ELF-1 (cell line): ENCODE measurements at regions not wholly inside any gene's neighbourhood (a gene's known extent, or its start where the extent isn't known, plus 50 kb on each side); places are given as distances from the start of the nearest gene placed in this dataset.
"Not testable (repeated sequence)": the region's sequence is repeated elsewhere in the genome, so short reads cannot be mapped to it uniquely, and the experiment has no call there.

Experiments used
- DNase-seq: peaks from one replicate; pipeline ENCODE4 v3.0.0-alpha.2; 2016; ENCODE audit warnings: low read depth, low spot score

DNA sequence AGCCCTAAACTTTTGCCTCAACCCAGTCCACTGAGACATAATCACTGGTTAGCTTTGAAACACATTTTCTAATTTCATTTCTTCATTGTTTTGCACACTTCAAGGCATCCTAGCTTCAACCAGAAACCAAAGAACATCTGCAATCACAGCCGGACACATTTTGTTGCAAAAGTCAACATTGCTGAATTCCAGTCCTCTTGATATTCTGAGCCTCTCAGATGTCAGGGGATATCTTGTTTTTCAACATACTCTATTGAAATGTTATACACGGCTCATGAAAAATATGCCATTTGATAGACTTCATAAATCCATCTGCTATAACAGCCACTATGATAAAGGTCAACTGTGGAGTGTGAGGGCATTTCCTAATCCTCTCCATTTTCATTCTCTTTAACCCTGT, 241.6 kb upstream of the PUDP start:
- DNase-seq, result no peak

DNA sequence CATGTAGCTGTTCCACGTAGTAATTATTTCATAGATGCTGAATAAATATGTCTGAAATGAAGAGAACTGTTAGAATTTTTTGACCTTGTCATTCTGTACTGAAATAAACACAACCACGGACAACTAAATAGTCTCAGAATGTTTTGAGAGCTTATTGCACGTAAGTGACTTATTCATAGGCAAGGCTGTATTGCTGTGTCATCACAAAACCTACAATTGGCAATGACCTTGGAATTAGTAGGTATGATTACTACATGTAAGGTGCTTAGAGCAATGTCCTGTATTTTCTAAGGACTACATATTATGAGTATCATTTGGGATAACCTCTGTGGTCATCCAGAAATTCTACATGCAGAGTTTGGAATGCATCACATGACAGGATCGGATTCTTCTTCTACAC, 237.2 kb upstream of the PUDP start:
- DNase-seq, result no peak

DNA sequence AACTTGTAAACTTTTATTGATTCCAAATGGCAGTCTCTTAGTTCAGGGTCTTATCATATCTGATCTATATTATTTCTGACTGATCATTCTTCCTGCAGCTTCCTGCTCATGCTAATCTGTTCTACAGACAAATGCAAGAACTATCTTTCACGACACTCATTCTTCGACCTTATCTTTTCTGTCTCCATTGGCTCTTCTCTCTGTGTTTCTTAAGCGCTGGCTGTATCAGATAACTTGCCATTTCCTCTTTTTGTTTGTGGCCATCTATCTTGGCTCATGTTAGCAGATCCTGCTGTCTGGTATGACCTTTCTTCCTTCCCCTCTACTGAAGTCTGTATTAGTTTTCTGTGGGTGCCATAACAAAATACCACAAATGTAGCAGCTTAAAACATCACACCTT, 230.5 kb upstream of the PUDP start:
- DNase-seq, result no peak

DNA sequence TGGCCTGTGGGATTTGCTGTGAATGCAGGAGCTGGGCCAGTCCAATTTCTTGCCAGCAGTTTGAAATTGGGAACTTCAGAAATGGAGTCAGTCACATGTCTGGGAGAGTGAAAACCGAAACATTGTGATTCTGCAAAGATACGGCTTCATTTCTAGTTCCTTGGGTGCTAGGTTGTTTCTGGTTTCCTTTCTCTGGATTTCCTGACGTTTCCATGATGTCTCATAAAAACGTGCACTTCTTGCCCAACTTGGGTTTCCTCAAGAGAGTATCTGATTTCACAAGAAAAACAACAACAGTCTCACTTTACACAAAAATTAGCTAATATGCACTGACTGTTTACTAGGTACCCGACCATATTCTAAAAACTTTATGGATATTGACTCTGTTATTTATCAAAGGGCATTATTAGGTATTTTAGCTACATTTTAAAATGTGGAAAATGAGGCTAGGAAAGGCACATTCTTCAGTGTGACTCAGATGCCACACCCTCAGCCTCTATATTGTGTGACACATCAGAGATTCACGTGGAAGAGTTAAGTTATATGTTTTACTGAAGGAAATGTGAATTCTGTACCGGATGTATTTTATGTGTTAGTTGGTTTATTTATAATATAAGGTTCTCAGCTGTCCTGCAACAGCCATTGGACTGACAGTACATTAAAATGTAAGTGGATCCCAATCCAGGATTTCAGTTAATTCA, 225.0 kb upstream of the PUDP start:
- no peak for DNase-seq

DNA sequence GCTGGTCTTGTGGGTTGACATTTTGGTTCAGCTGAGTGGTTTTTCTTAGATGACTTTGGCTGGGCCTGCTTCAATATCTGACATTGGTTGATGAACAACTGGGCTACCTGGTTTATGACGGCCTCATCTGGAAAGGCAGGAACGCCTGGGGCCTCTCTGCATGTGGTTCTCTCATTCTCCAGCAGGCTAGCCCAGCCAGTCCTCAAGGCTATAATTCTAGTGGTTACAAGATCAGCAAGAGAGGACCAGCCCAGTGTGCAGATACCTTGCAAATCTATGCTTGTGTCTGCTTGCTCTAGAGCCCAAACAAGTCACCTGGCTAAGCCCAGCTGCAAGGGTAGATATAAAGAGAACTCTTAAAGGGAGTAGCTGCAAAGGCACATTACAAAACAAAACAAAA, 214.2 kb upstream of the PUDP start:
- DNase-seq, result peak; percentile 50

DNA sequence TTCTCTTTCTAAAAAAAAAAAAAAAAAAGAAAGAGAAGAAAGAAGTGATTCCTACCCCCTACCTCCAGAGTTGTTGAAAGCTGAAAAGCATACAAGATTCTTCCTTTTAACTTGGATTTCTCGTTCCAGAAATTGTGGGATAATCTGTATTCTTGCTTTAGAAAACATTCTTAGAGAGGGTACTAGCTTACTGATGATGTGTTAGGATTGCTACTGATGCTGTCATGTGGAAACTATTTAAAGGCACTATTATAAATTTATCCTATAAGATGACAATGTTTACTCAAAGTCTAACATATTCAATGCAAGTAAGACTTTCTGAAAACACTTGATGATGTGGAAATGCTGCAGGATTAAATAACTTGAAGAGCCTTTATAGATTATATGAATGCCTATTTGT, 204.0 kb upstream of the PUDP start:
- no peak for DNase-seq

DNA sequence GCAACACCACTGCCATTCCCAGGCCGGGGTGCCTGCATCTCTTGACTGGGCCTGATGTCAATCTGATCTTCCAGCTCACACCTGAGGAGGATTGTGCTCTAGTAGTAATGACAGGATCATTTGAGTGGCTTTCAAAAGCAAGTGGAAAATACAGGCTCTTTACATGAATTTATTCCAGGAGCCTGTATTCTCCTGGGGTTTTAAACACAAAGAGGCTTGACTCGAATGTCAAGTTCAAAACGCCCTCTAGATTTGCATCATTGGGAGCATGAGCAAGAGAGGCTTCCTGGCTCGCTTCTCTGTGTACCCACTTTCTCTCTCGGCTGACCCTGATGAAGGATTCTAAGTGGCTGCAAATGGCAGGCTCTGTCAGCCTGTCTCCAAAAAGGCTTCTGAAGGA, 199.5 kb upstream of the PUDP start:
- DNase-seq, result no peak

DNA sequence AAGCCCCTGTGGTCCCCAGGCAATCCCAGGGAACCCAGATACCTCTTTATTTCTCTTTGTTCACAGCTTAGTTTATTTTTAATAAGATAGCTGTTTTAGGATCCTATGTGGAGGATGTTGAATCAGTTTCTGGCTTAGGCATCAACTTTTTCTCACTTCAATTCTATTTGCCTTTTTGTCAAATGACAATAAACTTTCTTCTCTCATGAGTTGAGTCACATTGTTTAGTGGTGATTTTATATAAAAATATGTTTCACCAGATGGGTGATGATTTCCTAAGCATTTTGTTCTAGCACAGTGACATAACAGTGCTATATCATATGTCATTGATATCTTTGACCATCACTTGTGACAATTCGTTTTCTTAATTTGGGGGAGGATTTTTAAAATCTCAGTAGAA, 198.1 kb upstream of the PUDP start:
- DNase-seq, result no peak

DNA sequence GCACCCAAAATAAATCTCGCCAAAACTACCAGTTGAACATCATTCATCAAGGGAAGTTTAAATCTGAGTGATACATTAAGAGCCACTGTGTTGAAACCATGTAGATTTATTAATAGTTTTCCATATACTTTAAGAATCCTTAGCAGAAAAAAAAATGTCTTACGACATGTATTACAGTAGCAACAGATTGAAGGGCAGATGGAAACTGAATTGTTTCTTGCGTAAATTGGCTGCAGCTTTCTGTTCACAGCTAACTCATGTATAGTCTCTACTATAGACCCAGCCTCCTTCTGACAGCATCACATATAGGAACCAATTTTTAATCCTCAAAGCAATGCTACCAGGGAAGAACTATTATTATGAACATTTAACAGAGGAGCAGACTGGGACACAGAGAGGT, 195.2 kb upstream of the PUDP start:
- DNase-seq, result no peak

DNA sequence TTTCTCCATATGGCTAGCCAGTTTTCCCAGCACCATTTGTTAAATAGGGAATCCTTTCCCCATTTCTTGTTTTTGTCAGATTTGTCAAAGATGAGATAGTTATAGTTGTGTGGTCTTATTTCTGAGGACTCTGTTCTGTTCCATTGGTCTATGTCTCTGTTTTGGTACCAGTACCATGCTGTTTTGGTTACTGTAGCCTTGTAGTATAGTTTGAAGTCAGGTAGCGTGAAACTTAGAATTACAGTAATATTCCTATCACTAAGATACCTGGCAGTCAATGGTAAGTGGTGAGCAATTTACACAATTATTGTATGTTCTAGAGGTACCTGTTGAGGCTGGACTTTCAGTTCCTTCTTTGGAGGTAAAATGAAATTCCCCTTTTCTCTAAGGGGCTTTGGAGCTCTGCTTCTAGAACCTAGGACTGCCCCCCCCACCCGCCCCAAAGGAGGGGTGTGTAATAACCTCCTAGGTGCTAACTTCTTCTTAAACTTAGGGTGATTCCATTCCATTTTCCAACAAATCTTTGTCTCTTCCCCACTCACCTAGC, 187.9 kb upstream of the PUDP start:
- not testable (repeated sequence) for DNase-seq

DNA sequence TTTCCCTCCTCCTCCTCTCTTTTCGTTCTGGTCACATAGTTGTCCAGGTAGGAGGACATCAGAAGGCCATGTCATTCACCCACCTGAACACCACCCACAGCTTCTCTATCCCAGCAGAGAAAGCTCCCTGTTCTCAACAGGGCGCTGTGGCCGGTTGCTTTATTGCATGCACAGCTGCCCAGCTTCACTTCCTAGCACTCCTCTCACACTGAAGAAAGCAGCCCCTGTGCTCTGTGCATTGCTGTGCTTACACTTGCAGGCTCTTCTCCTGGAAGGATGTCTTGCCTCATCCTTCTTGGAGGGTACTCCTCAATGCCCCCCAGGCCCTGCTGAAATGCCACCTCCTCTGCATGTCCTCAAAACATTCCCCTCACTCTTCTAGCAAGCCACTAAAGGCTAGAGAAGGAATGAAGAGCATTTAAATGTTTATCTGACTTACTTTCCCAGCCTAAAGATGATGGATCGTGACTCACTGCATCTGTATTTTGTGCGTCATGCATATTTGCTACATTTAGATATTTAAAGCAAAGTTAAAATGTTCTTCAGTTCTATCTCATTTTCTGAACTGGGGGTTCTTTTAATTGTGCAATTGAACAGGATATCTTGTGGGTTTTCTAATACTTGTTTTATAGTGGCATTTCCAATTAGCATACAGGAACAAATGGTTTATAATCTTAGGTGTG, 186.4 kb upstream of the PUDP start:
- no peak for DNase-seq

DNA sequence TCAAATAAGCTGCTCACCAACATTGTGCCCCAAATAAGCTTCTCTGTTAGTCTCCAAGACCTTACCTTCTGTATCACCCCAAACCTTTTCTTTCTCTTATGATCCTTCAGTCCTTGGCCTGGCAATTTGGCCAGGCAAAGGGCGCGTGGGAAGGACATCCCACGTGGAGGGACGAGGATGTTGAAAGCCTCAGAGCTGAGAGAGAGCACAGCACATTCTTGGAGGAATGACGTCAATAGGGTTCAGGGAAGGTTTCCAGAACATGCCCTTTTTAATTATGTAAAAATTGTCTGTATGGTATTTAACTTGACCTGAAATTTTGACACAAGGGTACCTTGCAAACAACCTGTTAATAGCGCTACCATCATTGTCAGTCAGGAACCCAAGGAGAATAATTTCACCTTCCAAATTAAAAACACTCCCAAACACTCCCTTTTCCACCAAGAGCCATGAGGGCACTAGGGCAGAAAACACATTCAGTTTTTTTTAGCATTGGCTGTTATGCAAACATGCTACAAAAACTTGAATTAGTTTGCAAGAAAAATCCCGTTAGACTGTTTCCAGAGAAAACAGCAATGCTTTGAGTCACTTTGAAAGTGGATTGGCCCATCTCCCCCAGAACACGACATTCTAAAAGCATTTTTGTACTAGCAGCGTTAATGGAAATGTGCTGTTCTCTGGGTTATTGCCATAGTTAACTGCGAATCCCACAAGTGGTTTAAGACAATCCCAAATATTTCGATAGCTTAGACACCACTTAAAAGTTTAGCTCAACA, 183.2 kb upstream of the PUDP start:
- no peak for DNase-seq

DNA sequence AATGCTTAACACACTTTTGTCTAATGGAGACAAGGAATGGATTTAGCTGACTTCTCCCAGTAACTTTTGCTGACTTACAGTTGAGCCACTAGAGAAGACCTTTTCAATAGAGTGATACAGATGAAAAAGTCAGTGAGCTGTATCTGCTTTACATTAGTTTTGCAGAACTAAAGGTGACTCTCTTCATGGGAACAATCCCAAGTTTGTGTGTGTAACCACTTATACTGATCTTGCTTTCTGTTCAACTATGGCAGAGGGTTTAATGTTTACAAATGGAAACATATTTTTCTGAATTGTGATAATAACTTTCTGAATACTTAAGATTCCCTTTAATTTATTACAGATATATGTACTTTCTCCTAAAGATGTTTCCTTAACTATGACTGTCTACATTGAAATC, 182.6 kb upstream of the PUDP start:
- DNase-seq, result no peak

DNA sequence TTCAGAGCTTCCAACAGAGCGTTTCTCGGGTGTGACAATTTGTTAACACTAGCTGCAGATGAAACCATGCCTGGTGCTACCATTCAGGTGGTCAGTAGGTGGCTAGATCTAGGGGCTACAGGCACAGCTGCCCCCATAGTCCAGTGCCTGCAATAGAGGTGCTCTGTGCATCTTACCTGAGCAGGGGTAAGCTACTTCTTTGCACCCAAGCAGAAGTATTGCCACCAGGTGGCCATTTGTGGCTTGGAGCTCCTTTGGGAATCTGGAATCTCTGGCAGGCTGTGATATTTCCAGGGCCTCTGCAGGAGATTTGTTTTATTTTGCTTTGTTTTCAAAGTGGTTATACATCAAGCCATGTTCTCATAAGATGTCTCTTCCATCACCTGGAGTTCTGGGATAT, 170.7 kb upstream of the PUDP start:
- no peak for DNase-seq

DNA sequence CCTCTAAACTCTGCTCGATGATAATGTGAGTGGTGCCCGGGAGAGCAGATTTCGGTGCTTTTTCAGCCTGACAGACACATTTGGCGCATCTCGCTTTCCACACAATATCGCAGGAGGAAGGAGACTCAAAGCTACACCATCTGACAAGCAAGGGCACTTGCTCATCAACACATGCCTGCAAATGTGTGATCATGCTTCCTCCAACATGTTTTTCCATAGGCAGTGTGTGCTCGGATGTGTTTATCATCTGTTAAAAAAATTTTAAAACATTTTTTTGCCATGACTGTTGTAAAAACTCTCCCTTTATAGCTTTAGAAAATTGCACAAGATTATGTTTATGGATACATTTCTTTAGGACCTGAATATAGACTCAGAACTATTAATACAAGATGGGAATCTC, 170.3 kb upstream of the PUDP start:
- DNase-seq, result no peak

DNA sequence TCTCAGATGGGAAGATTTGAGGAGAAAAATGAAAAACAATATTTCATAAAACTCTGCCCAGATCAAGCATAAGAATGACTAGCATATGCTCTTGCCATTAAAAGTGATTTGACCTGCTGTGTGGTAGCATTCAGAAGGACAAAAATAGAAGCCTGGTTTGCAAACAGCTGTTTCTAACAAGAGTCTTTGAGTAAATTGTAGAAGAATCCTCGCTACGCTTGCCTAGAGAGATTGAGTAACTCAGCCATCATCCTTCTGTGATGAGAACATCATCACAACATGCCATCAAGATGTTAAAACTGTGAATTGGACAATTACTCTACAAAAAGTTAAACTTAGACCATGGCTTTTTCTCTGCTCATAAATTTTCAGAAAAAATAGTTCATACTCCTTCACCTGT, 168.9 kb upstream of the PUDP start:
- DNase-seq, result no peak

DNA sequence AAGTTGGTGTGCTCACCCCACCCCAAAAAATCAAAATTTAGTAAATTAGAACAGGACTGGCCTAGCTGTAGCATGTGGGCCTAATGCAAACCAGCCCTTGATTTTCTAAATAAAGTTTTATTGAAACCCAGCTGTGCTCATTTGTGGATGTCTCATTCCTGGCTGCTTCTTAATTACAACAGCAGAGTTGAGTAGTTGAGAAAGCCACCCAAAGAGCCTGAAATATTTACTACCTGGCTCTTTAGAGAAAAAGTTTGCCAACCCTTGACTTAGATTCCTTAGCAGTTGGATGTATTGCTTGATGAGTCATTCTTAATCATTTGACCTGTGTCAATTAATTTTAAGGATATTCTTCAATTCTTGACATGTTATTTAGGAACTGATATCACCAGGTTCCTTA, 168.3 kb upstream of the PUDP start:
- DNase-seq, result no peak

DNA sequence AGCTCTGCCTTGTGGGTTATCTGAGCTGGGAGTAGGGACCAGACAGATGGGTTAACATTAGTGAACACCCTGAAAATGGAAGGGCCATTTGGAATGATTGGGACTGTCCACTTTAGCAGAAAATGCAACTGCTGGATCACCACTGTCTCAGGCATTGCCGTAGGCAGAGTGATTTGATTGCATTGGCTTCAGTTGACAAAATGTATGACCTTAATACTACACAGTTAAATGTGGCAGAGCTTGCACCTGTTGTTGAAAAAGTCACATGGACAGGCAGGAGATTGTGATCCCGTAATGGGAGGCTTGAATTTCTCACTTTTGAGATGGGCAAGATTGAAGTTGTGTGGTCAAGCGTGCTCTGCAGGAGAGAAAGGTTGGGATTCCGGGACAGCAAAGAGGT, 166.5 kb upstream of the PUDP start:
- DNase-seq, result no peak

DNA sequence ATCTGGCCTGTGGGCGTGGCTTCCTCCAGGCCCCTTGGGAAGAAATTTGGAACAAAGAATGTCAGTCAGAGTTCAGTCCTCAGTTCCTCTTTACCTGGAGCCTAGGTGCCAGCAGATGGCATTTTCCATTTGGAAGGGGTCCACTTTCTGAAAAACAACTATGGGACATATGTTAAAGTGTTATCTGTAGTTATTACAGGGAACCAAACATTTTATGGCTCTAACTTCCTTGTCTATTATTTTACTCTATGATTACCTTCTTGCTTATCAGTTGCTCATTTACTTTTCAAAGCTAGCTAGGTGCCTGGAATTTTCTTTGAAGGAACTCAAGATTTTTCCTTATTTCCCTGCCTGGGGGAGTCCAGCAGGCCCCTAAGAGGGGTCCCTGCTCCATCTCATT, 159.8 kb upstream of the PUDP start:
- no peak for DNase-seq

DNA sequence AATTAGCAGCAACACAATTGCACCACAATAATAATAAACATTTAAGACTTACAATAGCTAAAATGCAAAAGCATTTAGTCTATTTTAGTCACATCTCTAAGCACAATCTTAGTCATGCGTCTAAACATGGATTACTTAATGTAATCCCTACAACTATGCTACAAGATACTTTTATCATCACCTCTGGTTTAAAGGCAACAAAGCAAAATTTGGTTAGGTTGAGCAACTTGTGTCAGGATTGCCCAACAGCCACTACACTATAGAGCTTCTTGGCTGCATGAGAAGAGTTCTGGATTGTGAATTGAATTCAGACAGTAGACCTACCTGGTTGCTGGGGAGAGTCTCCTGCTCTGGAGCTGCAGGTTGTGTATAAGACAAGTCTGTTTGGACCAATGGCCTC, 146.5 kb upstream of the PUDP start:
- DNase-seq, result no peak

DNA sequence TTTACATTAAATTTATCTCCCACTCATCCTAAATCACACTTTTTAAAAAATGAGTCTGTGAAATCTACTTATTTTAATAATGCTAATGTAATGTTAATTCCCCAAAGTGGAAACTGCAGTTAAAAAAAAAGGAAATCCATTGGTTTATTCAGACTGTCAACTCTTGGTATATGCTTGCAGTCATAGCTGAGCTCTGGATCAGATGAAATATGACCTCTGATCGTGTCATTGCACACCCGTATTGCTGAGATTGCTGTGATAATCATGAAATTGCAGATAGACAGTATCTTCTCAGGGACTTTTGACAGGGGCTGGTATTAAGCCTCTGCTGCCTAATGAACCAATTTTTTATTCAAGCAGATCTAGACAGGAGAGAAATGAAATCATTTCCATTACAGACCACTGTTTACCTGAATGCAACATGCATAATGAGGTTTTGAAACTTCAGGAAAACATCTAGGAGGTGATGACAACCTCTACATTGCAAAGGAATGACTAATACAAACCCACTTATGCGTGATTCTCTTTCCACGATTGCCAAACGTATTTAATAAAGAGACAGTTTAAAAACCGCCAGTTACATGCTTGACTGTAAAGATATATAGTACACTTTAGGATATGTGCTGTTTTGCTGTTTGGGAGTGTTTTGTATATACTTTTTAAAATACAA, 138.3 kb upstream of the PUDP start:
- no peak for DNase-seq

DNA sequence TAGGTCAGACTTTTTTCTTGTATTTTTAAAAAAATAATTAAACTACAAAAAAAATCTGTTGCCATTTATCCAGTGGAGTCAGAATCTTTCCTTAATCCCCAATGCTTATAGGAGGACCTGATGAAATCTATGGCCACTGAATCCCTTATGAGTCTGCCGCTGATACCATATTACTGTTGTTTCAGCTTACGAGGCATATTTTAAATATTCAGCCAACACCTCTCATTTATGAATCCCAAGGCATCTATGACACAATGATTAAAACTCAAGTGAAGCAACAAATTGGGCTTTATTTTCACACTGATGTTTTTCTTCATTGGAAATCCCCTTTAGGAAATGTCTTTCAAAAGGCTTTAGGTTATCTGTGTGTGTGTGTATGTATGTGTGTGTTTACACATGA, 137.8 kb upstream of the PUDP start:
- no peak for DNase-seq
